Activated CD8-positive, alpha-beta memory T cell treated with anti-CD3 and anti-CD28 coated beads for 36 hours (primary cell): ENCODE measurements at regions not wholly inside any gene's neighbourhood (a gene's known extent, or its start where the extent isn't known, plus 50 kb on each side); places are given as distances from the start of the nearest gene placed in this dataset.

Experiments used
- CTCF ChIA-PET: fragments of 350-600 bp; sonication (Branson Sonifier 250); formaldehyde crosslinking; loops from one replicate; lab custom pipeline; 2021; ENCODE audit warnings: antibody characterized with exemption; lab: Charles Lee
- POLR2A ChIA-PET: fragments of 350-600 bp; sonication (Branson Sonifier 250); formaldehyde crosslinking; loops from one replicate; lab custom pipeline; 2021; ENCODE audit warnings: antibody characterized with exemption; lab: Charles Lee

DNA sequence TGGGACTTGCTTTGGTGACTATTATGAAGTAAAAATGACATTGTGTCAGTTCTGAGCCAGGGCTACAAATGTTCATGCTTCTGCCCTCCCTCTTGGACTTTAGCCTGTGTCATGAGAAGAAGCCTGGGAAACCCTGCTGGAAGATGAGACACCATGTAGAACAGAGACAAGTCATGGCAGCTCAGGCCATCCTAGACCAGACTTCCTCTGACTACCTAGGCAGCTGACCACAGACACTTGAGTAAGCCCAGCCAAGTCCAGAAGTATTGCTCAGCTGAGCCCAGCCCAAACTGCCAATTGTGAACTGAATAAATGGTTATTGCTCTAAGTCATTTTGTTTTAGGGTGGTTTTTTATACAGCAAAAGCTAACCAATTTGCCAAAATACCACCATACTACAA lies 467.6 kb upstream of the CNKSR2 start:
- CTCF ChIA-PET: no interaction called here
- POLR2A ChIA-PET: no interaction called here

GRCh38 chrX:20884565-20884964 lies 489.7 kb upstream of the CNKSR2 start:
- CTCF ChIA-PET: no interaction called here

DNA sequence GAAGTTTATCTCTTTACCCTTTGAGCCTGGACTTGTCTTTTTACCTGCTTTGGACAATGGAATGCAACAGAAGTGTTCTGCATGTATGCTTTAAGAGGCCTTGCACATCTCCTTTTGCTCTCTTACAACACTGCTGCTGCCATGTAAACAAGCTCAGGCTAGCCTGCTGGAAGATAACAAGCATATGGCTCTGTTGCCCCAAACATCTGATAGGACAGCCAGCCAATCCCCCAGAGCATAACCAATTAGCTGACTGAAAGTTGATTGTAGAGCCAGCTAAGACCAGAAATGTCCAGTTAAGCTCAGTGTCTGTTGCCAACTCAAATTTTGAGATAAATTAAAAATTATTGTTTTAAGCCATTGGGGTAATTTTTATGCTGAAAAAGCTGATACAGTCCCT lies 510.6 kb upstream of the CNKSR2 start:
- POLR2A ChIA-PET: no interaction called here
- CTCF ChIA-PET: no interaction called here

More at GRCh38 chrX:20884565-20884964, 489.7 kb upstream of the CNKSR2 start:
- POLR2A ChIA-PET: no interaction called here

DNA sequence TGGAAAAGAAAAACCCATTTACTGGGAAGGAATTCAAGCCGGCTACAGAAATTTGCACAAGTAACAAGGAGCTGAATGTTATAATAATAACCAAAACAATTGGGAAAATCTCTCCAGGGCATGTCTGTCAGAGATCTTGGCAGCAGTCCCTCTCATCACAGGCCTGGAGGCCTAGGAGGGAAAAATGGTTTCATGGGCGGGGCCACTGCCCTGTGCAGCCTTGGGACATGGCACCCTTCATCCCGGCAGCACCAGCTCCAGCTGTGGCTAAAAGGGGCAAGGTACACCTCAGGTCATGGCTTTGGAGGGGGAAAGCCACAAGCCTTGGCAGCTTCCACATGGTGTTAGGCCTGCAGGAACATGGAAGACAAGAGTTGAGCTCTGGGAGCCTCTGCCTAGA lies 513.1 kb upstream of the CNKSR2 start:
- CTCF ChIA-PET: no interaction called here
- POLR2A ChIA-PET: no interaction called here

- CTCF ChIA-PET: no interaction called here
These were observed 516.5 kb upstream of the CNKSR2 start for GRCh38 chrX:20857746-20858145.

GRCh38 chrX:20838477-20838876 lies 535.7 kb upstream of the CNKSR2 start:
- ChIA-PET CTCF (no interaction called here), POLR2A (no interaction called here)

More at GRCh38 chrX:20857746-20858145, 516.5 kb upstream of the CNKSR2 start:
- POLR2A ChIA-PET: no interaction called here

DNA sequence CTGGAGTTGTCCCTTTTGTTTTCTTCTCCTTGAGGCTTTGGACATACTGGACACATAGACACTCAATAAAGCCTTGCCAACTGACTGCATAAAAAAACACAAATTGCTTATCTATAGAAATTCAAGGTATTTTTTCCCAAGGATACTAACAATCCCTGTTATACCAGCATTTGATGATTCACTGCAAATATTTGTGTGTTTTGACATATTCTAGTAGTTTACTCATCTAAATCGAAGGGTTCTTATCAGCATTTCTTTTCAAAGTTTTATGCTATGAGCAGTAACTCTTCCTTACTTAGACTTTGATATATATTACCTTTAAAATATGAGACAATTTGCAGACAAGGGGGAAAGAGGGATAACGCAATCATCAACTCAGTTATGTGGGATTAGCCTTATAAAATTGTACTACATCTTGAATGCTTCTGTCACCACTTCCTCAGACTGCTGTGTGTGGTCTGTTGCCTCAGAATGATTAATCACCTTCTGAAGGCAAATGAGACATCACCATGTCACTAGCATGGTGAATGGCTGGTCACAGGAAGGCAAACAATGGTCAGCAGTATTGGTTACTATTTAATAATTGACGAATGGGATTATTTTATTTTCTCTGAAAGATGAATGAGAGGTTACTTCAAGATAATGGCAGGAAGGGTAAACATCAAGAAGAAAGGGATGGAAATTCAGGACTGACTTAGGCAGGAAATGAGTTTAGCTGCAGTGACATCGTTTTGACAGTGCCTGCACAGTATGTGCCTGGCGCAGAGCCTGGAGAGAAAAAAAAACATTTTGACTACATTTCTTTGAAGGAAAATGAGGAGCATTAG lies 544.3 kb upstream of the CNKSR2 start:
- ChIA-PET POLR2A (no interaction called here), CTCF (no interaction called here)

GRCh38 chrX:20825984-20826383 lies 548.2 kb upstream of the CNKSR2 start:
- POLR2A ChIA-PET: no interaction called here

GRCh38 chrX:20803971-20804370 lies 537.3 kb upstream of the RPS6KA3 start:
- POLR2A ChIA-PET: no interaction called here
- CTCF ChIA-PET: no interaction called here

More at GRCh38 chrX:20825984-20826383, 548.2 kb upstream of the CNKSR2 start:
- CTCF ChIA-PET: no interaction called here

DNA sequence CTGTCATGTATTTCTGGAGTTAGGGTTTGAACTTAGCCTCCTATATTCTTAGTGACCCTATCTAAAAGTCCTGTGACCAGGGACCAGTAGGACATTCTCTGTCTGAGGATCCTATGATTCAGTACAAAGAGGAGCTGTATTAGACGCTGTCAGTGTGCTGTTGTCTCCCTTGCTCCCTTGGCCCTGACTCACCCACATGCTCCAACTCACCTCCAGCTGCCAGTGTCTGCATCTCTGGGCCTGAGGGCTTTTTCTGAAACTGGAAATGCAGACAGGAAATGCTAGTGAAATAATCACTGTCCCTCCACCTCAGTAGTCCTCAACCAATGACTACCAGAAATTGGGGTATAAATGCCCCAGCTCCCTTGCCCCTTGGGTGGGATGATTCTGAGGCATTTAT lies 535.3 kb upstream of the RPS6KA3 start:
- CTCF ChIA-PET: no interaction called here
- POLR2A ChIA-PET: no interaction called here

- CTCF ChIA-PET: no interaction called here
- POLR2A ChIA-PET: no interaction called here
These were observed 529.7 kb upstream of the RPS6KA3 start for GRCh38 chrX:20796450-20796849.

DNA sequence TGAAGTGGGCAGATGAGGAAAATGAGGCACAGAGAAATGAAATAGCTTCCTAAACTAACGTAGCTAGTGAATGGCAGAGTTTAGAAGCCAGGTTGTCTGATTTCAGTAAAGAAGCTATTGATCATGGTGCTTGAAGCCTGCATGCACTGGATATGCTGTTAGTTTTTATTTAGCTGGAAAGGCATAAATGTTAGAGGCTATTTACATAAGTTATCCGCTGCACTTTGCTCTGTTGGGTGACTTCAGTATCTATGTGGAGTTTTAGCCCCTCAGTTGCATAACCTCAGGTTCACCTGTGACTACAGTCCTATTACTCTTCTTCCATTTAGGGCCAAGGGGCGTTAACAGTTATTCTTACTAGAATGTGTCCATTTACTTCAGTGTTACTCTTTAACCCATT lies 522.4 kb upstream of the RPS6KA3 start:
- CTCF ChIA-PET: no interaction called here
- POLR2A ChIA-PET: no interaction called here

DNA sequence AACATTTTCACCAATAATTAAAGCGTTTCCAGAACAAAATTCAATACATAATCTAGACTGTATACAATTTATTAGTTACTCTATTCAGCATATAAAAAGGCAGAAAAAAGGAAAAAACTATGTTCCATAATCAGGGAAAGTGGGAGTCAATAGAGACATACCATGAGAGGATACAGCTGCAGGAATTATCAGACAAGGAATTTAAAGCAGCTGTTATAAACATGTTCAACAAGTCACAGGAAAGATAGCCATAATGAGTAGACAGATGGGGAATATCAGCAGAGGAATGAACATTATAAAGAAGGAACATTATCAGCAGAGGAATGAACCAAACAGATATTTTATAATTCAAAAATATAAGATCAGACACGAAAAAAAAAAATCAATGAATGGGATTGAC lies 500.6 kb upstream of the RPS6KA3 start:
- ChIA-PET CTCF (no interaction called here), POLR2A (no interaction called here)

GRCh38 chrX:20756585-20756984 lies 489.9 kb upstream of the RPS6KA3 start:
- CTCF ChIA-PET: no interaction called here
- POLR2A ChIA-PET: no interaction called here

- ChIA-PET CTCF (no interaction called here), POLR2A (no interaction called here)
These were observed 486.4 kb upstream of the RPS6KA3 start for GRCh38 chrX:20753076-20753475.

DNA sequence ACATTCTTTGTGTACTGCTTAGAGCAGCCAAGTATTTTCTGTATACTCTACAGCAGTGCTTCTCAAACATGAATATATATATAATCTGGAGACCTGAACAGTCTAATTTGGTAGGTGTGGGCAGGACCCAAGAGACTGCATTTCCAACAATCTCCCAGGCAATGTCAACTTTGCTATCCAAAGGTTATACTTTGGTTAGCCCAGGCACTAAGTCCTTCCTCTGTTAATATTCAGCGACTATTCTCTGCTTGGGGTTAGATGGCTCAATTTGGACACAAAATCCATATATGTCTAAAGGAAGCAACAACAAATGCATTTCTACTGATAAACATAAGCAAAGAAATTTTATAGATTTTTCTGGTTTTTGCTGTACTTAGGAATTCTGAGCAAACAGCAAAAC lies 480.0 kb upstream of the RPS6KA3 start:
- ChIA-PET POLR2A (no interaction called here), CTCF (no interaction called here)

DNA sequence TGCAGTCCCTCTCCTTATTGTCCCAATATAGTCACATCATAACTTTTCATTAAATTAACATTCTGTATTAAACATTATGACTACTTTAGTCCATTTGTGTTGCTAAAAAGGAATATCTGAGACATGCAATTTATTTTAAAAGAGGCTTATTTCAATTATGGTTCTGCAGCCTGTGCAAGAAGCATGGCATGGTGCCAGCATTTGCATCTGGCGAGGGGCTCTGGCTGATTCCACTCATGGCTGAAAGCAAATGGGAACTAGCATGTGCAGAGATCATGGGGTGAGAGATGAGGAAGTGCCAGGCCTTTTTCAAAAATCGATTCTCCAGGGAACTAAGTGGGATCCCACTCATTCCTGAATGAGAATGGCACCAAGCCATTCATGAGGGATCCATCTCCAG lies 476.3 kb upstream of the RPS6KA3 start:
- POLR2A ChIA-PET: no interaction called here
- CTCF ChIA-PET: no interaction called here

DNA sequence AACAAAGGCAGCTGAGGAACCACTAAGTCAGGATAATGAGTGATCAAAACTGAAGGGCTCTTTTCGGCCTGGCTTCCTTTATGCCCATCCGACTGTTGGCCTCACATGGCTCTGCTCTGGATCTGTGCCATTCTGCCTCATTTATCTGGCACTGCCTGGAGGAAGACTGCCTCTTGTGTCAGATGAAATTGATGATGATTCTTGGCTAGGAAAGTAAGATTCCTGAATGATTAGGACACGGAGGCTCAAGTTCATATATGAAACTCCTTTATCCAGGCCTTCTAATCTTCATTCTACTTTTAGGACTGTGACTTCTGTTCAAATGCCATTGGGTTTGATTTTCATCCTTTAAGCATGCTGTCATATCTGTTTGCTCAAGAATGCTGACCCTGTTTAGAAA lies 475.4 kb upstream of the RPS6KA3 start:
- ChIA-PET CTCF (no interaction called here), POLR2A (no interaction called here)

DNA sequence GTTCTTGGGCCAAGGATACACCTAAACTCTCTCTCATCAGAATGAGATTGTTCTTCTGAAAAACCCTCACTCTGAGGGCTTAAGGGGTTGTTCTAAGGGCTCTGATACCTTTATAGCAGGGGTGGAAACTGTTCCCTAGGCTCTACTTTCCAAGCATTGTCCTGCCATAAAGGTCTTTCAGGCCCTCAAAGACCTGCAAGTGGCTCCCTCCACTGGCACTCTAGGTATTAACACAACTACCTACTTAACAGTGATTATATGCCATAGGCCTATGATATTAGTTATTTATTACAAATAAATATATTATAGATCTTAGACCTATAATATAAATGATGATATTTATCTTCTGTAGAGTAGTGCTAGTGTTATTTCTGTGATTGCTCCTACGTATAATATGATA lies 473.7 kb upstream of the RPS6KA3 start:
- ChIA-PET CTCF (no interaction called here), POLR2A (no interaction called here)

DNA sequence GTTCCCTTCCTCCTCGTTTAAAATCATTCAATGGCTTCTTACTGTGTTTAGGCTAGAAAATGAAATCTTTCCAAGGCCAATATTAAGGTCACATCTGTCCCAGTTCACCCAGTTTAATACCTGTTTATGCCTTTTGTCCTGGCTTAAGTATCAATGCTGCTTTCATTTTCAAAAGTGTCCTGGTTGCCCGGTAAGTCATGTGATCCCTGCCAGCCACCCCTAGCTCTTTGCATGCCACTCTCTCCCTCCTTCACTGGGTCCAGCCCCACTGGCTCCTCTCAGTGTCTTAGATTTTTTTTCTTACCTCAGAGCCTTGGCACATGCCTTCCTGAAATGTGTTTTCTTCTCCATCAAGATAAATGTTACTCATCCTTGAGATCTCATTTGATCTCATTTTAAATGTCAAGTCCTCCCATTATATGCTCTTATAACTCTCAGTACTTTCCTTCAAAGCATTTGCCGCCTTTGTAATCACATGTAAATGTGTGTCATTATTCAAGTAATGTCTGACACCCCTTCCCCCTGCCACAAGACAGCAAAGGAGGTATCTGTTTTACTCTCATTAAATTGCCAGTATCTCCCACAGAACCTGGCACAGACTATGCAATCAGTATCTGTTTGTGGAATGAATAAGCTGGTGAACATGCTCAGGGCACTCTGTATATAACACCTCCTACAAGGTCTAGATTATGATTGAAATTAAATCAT lies 472.5 kb upstream of the RPS6KA3 start:
- ChIA-PET POLR2A (no interaction called here), CTCF (no interaction called here)

DNA sequence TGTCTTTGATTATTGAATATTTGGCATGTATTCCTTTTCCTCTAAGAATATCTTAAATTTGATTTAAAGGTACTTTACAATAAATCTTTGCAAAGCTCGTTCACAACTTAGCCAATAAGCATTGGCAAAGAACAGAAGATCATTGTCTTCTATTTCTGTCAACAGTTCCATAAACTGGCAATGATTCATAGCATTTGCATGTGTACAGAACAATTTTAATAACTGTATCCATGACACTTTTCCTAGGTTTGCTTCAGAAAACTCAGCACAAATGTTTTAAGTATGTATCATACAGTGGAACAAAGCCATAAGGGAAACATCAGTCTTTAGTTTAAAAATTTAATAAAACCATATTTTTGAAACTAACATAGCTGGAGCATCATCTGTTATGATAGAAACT lies 462.7 kb upstream of the RPS6KA3 start:
- CTCF ChIA-PET: no interaction called here

More for the DNA sequence above, 462.7 kb upstream of the RPS6KA3 start:
- POLR2A ChIA-PET: no interaction called here
